DOHH2 (cell line): ENCODE measurements at regions not wholly inside any gene's neighbourhood (a gene's known extent, or its start where the extent isn't known, plus 50 kb on each side); places are given as distances from the start of the nearest gene placed in this dataset.

Experiments
- CTCF ChIP-seq: fragments of 200-600 bp; sonication (generic); IDR thresholded peaks from one replicate; pipeline ENCODE4 v1.5.1; 2014; ENCODE audit warnings: antibody characterized with exemption, mild to moderate bottlenecking, low read depth, low read length; ENCODE audit not compliant: poor library complexity, severe bottlenecking
- EZH2phosphoT487 ChIP-seq: fragments of 200-600 bp; sonication (generic); IDR thresholded peaks from 2 replicates; pipeline ENCODE4 v1.6.1; 2017; ENCODE audit warnings: borderline replicate concordance, mild to moderate bottlenecking, antibody characterized with exemption, low read length, moderate library complexity, mixed read lengths

DNA sequence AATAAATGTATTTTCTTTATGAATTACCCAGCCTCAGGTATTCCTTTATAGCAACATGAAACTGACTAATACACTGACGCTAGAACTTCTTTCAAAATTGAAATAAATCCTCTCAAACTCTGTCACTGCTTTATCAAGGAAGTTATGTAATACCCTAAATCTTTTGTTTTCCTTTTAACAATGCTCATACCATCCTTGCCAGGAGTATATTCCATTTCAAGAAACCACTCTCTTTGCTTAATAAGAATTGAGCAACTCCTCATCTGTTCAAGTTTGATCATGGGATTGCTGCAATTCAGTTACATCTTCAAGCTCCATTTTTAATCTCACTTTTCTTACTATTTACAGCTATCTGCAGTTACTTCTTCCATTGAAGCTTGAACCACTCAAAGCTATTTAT is 707.6 kb upstream of the MARCKS start:
- TF ChIP-seq CTCF (no peak), EZH2phosphoT487 (no peak)
